Upper lobe of right lung (tissue), 1 donor: ENCODE measurements at regions not wholly inside any gene's neighbourhood (a gene's known extent, or its start where the extent isn't known, plus 50 kb on each side); places are given as distances from the start of the nearest gene placed in this dataset.

Experiments
- ATAC-seq: fragments of 200-7000 bp; cut with Tn5 transposase; one replicate; pipeline ENCODE4 v1.9.1; 2020; ENCODE audit warnings: mild to moderate bottlenecking, moderate library complexity
- DNase-seq: peaks from one replicate; pipeline ENCODE4 v3.0.0-alpha.2; 2020
- H3K27ac ChIP-seq: fragments of 200-600 bp; one replicate; pipeline ENCODE4 v1.8.0; 2022
- H3K27me3 ChIP-seq: fragments of 200-600 bp; one replicate; pipeline ENCODE4 v1.8.0; 2022; ENCODE audit warnings: mild to moderate bottlenecking
- H3K36me3 ChIP-seq: fragments of 200-600 bp; one replicate; pipeline ENCODE4 v1.8.0; 2022
- H3K4me1 ChIP-seq: fragments of 200-600 bp; one replicate; pipeline ENCODE4 v1.8.0; 2022
- H3K4me3 ChIP-seq: fragments of 200-600 bp; one replicate; pipeline ENCODE4 v1.8.0; 2022; ENCODE audit warnings: mild to moderate bottlenecking
- H3K9me3 ChIP-seq: fragments of 200-600 bp; one replicate; pipeline ENCODE4 v1.8.0; 2022
- CTCF ChIP-seq: fragments of 200-600 bp; IDR thresholded peaks from one replicate; pipeline ENCODE4 v1.8.0; 2022; ENCODE audit warnings: antibody characterized with exemption
- intact Hi-C: fragments of 100-400 bp; cut with DNase I; formaldehyde crosslinking; loops from one replicate; pipeline ENCODE4 v1.11.0; 2022
- donor health status: DM: no; HTN: yes; CAD: no; lungs with severe emphysema.

- H3K27me3 ChIP-seq, result no peaks in the 10 kb centered on the region
- peaks cover 6% of the 10 kb centered on the region for H3K9me3 ChIP-seq
- DNase-seq (no peak), ATAC-seq (peak; percentile 40)
- TF ChIP-seq CTCF, result no peak
- H3K4me1 ChIP-seq, result no peaks in the 10 kb centered on the region
- no peak overlapping the region for H3K4me3 ChIP-seq
- intact Hi-C loops, result no loop called here
- H3K27ac ChIP-seq, result no peak overlapping the region
- H3K36me3 ChIP-seq, result no peaks in the 10 kb centered on the region
Observed at GRCh38 chr18:42255908-42256765, 301.1 kb downstream of the PIK3C3 start.

- Histone ChIP-seq H3K4me1 (no peaks in the 10 kb centered on the region), H3K9me3 (no peaks in the 10 kb centered on the region), H3K36me3 (no peaks in the 10 kb centered on the region), H3K4me3 (no peak overlapping the region), H3K27ac (no peak overlapping the region), H3K27me3 (no peaks in the 10 kb centered on the region)
- no peak for TF ChIP-seq CTCF
- intact Hi-C loops, result no loop called here
- no peak for DNase-seq
- ATAC-seq, result no peak
Observed at GRCh38 chr18:42258301-42258965, 303.4 kb downstream of the PIK3C3 start.

GRCh38 chr18:42261731-42262130, 306.7 kb downstream of the PIK3C3 start:
- Histone ChIP-seq H3K27ac (no peak overlapping the region), H3K36me3 (no peaks in the 10 kb centered on the region), H3K4me3 (no peak overlapping the region), H3K27me3 (no peaks in the 10 kb centered on the region), H3K4me1 (no peaks in the 10 kb centered on the region), H3K9me3 (no peaks in the 10 kb centered on the region)
- no peak for TF ChIP-seq CTCF
- intact Hi-C loops, result no loop called here
- no peak for DNase-seq
- ATAC-seq, result no peak

- Histone ChIP-seq H3K4me3 (no peak overlapping the region), H3K4me1 (no peaks in the 10 kb centered on the region), H3K36me3 (no peaks in the 10 kb centered on the region), H3K9me3 (no peaks in the 10 kb centered on the region), H3K27me3 (no peaks in the 10 kb centered on the region), H3K27ac (no peak overlapping the region)
- intact Hi-C loops, result no loop called here
- TF ChIP-seq CTCF, result no peak
- no peak for ATAC-seq
- DNase-seq, result no peak
Observed at GRCh38 chr18:42264497-42264896, 309.5 kb downstream of the PIK3C3 start.

GRCh38 chr18:42268186-42268725, 313.2 kb downstream of the PIK3C3 start:
- intact Hi-C loops, result no loop called here
- DNase-seq (no peak), ATAC-seq (no peak)
- Histone ChIP-seq H3K36me3 (no peaks in the 10 kb centered on the region), H3K4me1 (no peaks in the 10 kb centered on the region), H3K27ac (no peak overlapping the region), H3K4me3 (no peak overlapping the region), H3K27me3 (no peaks in the 10 kb centered on the region), H3K9me3 (no peaks in the 10 kb centered on the region)
- no peak for TF ChIP-seq CTCF
